ENCODE measurements at regions not wholly inside any gene's neighbourhood (a gene's known extent, or its start where the extent isn't known, plus 50 kb on each side); places are given as distances from the start of the nearest gene placed in this dataset.

DNA sequence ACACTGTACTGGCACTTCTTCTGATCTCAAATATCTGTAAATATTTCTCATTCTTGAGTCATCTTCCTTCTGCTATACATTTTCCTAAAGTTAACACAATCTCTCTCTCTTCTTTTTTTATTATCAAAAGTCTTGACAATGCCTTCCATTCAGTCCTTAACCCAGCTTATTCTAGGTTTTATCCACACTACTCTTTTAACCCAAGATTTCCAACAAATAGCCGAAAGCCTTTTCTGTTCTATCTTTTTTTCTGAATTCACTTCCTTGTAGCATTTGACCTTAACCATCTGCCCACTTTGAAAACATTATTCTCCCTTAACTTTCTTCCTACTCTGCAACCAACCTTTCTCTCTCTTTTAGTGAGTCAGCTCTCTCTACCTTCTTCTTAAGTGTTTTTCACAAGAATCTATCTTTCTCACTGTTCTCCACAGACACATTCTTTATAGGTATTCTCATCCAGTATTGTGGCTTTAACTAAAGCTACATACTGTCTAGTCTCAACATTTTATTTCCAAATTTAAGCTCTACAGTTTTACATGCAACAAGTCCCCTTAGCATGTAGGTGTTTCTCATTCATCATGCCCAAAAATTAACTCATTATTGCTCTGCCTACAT lies 915.6 kb downstream of the KCNMA1 start:
- no peaks in the 10 kb centered on the region for H3K4me1 ChIP-seq (ENCODE audit: control insufficient read depth in 2 of 2, insufficient read depth in 2 of 2, low read length in 1 of 2)
- H3K27ac ChIP-seq (ENCODE audit: low read depth in 2 of 2, low read length in 1 of 2) = no peak overlapping the region
- 85 to 88% methylated on average over 1 of the region's 1 CpG for WGBS, 2 donors
- H3K27me3 ChIP-seq (ENCODE audit: control insufficient read depth in 1 of 2, insufficient read depth in 2 of 2, low read length in 2 of 2) = no peaks in the 10 kb centered on the region
- no peaks in the 10 kb centered on the region for H3K36me3 ChIP-seq (ENCODE audit: control insufficient read depth in 2 of 2, insufficient read depth in 2 of 2, low read length in 1 of 2)
- H3K4me3 ChIP-seq (ENCODE audit: low read depth in 1 of 2, low read length in 2 of 2) = no peak overlapping the region
- H3K9me3 ChIP-seq (ENCODE audit: control insufficient read depth in 2 of 2, insufficient read depth in 1 of 2, low read depth in 1 of 2, low read length in 1 of 2) = no peaks in the 10 kb centered on the region

DNA sequence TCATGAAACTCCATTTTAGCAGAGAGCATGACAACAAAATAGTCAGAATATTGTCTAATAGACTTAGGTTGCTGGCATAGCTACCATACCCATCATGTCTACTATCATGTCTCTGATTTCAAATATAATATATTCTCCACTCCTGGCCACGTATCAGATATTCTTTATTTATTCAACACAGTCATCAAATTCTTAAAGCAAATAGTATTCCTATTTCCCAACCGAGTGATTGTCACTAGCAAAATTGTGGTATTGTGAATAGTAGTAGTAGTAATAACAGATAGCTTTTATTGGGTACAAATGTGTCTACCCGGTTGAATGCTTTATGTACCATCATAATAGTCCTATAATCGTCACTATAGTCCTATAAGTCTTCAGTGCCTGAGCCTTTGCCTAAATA lies 918.6 kb downstream of the KCNMA1 start:
- no peaks in the 10 kb centered on the region for H3K36me3 ChIP-seq (ENCODE audit: control insufficient read depth in 2 of 2, insufficient read depth in 2 of 2, low read length in 1 of 2)
- WGBS, 2 donors = 75 to 76% methylated on average over 4 of the region's 4 CpGs
- no peaks in the 10 kb centered on the region for H3K9me3 ChIP-seq (ENCODE audit: control insufficient read depth in 2 of 2, insufficient read depth in 1 of 2, low read depth in 1 of 2, low read length in 1 of 2)
- no peak overlapping the region for H3K4me3 ChIP-seq (ENCODE audit: low read depth in 1 of 2, low read length in 2 of 2)
- no peak overlapping the region for H3K27ac ChIP-seq (ENCODE audit: low read depth in 2 of 2, low read length in 1 of 2)
- no peaks in the 10 kb centered on the region for H3K27me3 ChIP-seq (ENCODE audit: control insufficient read depth in 1 of 2, insufficient read depth in 2 of 2, low read length in 2 of 2)
- no peaks in the 10 kb centered on the region for H3K4me1 ChIP-seq (ENCODE audit: control insufficient read depth in 2 of 2, insufficient read depth in 2 of 2, low read length in 1 of 2)

DNA sequence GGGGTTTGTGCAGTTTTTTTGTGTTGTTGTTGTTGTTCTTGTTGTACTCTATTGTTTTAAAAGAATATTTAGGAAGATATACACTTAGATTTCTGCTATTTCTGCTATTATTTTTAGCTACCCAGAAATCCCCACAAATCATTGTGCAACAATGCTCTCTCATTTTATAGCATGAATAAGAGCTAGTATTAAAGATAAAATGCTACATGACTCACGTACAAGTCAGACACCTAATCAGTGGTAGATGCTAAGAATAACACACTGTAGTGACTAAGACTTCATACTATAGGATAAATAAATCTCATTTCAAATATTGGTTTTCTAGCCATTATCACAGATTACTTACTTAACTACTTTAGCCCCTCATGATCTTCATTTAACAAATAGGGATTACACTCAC lies 920.5 kb downstream of the KCNMA1 start:
- Histone ChIP-seq H3K4me1 (ENCODE audit: control insufficient read depth in 2 of 2, insufficient read depth in 2 of 2, low read length in 1 of 2) (no peaks in the 10 kb centered on the region), H3K4me3 (ENCODE audit: low read depth in 1 of 2, low read length in 2 of 2) (no peak overlapping the region), H3K9me3 (ENCODE audit: control insufficient read depth in 2 of 2, insufficient read depth in 1 of 2, low read depth in 1 of 2, low read length in 1 of 2) (no peaks in the 10 kb centered on the region), H3K27ac (ENCODE audit: low read depth in 2 of 2, low read length in 1 of 2) (no peak overlapping the region), H3K27me3 (ENCODE audit: control insufficient read depth in 1 of 2, insufficient read depth in 2 of 2, low read length in 2 of 2) (no peaks in the 10 kb centered on the region), H3K36me3 (ENCODE audit: control insufficient read depth in 2 of 2, insufficient read depth in 2 of 2, low read length in 1 of 2) (no peaks in the 10 kb centered on the region)
- 38 to 56% methylated on average over 1 of the region's 1 CpG for WGBS, 2 donors

DNA sequence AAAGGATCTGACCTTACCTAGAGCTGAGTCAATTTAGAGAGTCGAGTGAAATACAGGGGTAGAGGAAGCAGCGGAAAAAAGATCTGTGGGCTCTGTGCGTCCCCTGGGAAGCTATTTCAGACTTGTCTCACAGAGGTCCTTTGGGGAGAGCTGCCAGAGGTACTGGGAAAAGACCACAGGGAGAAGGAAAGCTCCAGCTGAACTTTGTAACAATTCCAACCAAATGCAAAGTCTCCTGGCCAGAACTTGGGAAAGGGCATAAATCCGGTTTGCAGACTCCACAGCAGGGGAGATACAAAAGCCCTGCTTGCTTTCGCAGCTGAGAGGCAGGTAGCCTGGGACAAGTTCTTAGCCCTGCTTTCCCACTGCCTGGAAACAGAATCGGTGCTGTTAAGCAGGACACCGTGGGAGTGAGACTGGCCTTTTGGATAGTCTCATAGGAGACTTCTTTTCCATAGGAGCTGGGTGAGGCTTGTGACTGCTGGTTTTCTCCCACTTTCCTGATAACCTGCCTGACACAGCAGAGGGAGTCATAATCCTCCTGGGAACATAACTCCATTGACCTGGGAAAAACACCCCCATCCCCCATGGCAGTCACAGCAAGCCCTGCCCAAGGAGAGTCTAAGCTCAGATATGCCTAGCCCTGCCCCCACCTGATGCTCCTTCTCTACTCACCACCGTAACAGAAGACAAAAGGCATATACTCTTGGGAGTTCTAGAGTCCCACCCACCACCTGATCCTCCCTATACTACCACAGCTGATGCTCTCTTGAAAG lies 926.2 kb downstream of the KCNMA1 start:
- 76 to 80% methylated on average over 8 of the region's 8 CpGs for WGBS, 2 donors
- Histone ChIP-seq H3K27ac (ENCODE audit: low read depth in 2 of 2, low read length in 1 of 2) (no peak overlapping the region), H3K9me3 (ENCODE audit: control insufficient read depth in 2 of 2, insufficient read depth in 1 of 2, low read depth in 1 of 2, low read length in 1 of 2) (no peaks in the 10 kb centered on the region), H3K4me3 (ENCODE audit: low read depth in 1 of 2, low read length in 2 of 2) (no peak overlapping the region), H3K27me3 (ENCODE audit: control insufficient read depth in 1 of 2, insufficient read depth in 2 of 2, low read length in 2 of 2) (no peaks in the 10 kb centered on the region), H3K36me3 (ENCODE audit: control insufficient read depth in 2 of 2, insufficient read depth in 2 of 2, low read length in 1 of 2) (no peaks in the 10 kb centered on the region), H3K4me1 (ENCODE audit: control insufficient read depth in 2 of 2, insufficient read depth in 2 of 2, low read length in 1 of 2) (no peaks in the 10 kb centered on the region)

DNA sequence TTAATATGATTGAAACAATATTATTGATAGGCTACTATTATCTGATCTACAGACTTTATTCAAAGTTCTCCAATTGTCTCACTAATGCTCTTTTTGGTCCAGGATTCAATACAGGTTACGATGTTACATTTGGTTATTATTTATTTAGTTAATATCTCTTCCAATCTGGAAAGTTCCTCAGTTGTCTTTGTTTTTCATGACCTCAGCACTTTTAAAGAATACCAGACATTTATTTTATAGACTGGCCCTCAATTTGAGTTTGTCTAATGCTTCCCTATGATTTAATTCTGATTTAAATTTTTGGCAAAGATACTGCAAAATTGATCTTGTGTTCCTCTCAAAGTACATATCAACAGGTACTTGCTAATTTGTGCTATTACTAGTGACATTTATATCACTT lies 937.4 kb downstream of the KCNMA1 start:
- Histone ChIP-seq H3K4me3 (ENCODE audit: low read depth in 1 of 2, low read length in 2 of 2) (no peak overlapping the region), H3K27ac (ENCODE audit: low read depth in 2 of 2, low read length in 1 of 2) (no peak overlapping the region), H3K36me3 (ENCODE audit: control insufficient read depth in 2 of 2, insufficient read depth in 2 of 2, low read length in 1 of 2) (no peaks in the 10 kb centered on the region), H3K4me1 (ENCODE audit: control insufficient read depth in 2 of 2, insufficient read depth in 2 of 2, low read length in 1 of 2) (no peaks in the 10 kb centered on the region), H3K27me3 (ENCODE audit: control insufficient read depth in 1 of 2, insufficient read depth in 2 of 2, low read length in 2 of 2) (no peaks in the 10 kb centered on the region), H3K9me3 (ENCODE audit: control insufficient read depth in 2 of 2, insufficient read depth in 1 of 2, low read depth in 1 of 2, low read length in 1 of 2) (no peaks in the 10 kb centered on the region)
- WGBS, 2 donors = 95 to 98% methylated on average over 1 of the region's 1 CpG

DNA sequence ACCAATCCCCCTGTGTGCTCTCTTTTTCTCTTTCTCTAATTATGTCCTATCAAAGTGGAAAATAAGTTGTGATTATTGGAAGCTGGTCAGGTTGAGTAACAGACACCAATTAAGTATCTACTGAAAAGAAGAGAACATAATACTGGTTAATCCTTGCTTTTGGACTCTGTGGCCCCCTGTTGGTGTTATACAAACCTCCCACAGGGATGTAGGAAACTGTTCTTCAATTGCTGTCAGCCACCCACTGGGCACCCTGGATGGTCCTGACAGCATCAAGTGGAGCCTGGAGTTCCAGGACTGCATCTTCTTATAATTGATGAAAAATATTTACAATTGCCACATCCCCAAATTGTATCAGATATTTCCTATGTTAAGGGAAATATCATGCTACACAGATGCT lies 939.7 kb downstream of the KCNMA1 start:
- Histone ChIP-seq H3K27ac (ENCODE audit: low read depth in 2 of 2, low read length in 1 of 2) (no peak overlapping the region), H3K4me1 (ENCODE audit: control insufficient read depth in 2 of 2, insufficient read depth in 2 of 2, low read length in 1 of 2) (no peaks in the 10 kb centered on the region)

DNA sequence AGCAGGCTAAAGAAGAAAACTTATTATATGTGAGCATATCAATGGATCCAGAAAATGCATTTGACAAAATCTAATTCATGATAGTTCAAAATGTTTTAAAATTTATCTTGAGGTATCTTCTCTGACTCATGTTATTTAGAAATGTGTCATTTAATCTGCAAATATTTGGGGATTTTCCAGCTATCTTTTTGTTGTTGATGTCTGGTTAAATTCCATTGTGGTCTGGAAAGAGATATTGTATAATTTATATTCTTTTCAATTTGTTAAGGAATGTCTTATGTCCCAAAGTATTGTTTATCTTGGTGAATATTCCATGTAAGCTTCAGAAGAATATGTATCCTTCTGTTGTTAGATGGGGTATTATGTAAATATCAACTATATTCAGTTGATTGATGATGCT lies 942.5 kb downstream of the KCNMA1 start:
- no peak overlapping the region for H3K27ac ChIP-seq (ENCODE audit: low read depth in 2 of 2, low read length in 1 of 2)
- no peaks in the 10 kb centered on the region for H3K4me1 ChIP-seq (ENCODE audit: control insufficient read depth in 2 of 2, insufficient read depth in 2 of 2, low read length in 1 of 2)
- H3K4me3 ChIP-seq (ENCODE audit: low read depth in 1 of 2, low read length in 2 of 2) = no peak overlapping the region
- no peaks in the 10 kb centered on the region for H3K9me3 ChIP-seq (ENCODE audit: control insufficient read depth in 2 of 2, insufficient read depth in 1 of 2, low read depth in 1 of 2, low read length in 1 of 2)
- no peaks in the 10 kb centered on the region for H3K27me3 ChIP-seq (ENCODE audit: control insufficient read depth in 1 of 2, insufficient read depth in 2 of 2, low read length in 2 of 2)
- H3K36me3 ChIP-seq (ENCODE audit: control insufficient read depth in 2 of 2, insufficient read depth in 2 of 2, low read length in 1 of 2) = no peaks in the 10 kb centered on the region

More for the DNA sequence above, 939.7 kb downstream of the KCNMA1 start:
- no peaks in the 10 kb centered on the region for H3K9me3 ChIP-seq (ENCODE audit: control insufficient read depth in 2 of 2, insufficient read depth in 1 of 2, low read depth in 1 of 2, low read length in 1 of 2)
- H3K36me3 ChIP-seq (ENCODE audit: control insufficient read depth in 2 of 2, insufficient read depth in 2 of 2, low read length in 1 of 2) = no peaks in the 10 kb centered on the region
- no peak overlapping the region for H3K4me3 ChIP-seq (ENCODE audit: low read depth in 1 of 2, low read length in 2 of 2)
- H3K27me3 ChIP-seq (ENCODE audit: control insufficient read depth in 1 of 2, insufficient read depth in 2 of 2, low read length in 2 of 2) = no peaks in the 10 kb centered on the region

DNA sequence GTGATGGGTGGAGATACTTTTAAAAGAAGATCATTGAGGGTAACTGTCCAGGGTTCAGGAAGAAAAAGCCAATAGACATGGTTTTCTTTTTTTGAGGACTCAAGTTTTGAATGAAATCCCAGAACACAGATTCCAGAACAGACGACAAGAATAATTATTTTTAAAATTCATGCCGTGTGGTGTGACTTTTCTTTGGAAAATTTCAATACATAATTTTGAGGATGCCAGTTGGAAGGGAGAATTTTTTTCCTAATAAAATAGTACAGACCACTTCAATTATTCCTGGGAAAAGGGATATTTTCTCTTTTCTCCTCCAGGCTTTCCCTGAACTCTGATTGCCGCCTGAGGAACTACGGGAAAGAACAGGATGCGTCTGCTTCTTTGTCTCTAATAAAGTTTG lies 951.4 kb downstream of the KCNMA1 start:
- WGBS, 2 donors = 78 to 86% methylated on average over 5 of the region's 5 CpGs
- H3K27me3 ChIP-seq (ENCODE audit: control insufficient read depth in 1 of 2, insufficient read depth in 2 of 2, low read length in 2 of 2) = no peaks in the 10 kb centered on the region

DNA sequence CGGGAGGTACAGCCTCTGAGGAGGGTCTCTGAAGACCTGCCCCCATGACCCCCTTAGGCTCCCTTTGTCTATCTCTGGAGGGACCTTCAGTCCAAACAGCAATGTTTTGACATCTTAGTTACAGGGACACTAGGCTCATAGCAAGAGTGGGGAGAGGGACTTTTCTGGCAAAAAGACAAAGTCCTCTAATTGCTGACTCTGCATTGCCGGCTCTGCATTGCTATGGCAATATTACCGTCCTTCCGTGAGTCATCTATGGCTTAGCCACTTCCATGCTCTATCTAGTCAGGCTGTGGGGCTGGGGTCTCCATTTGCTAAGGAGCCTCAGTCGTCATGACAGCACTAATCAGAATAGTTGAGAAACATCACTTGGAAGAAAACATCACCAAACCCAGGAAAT lies 952.6 kb downstream of the KCNMA1 start:
- Histone ChIP-seq H3K4me3 (ENCODE audit: low read depth in 1 of 2, low read length in 2 of 2) (no peak overlapping the region), H3K36me3 (ENCODE audit: control insufficient read depth in 2 of 2, insufficient read depth in 2 of 2, low read length in 1 of 2) (no peaks in the 10 kb centered on the region), H3K9me3 (ENCODE audit: control insufficient read depth in 2 of 2, insufficient read depth in 1 of 2, low read depth in 1 of 2, low read length in 1 of 2) (no peaks in the 10 kb centered on the region), H3K27me3 (ENCODE audit: control insufficient read depth in 1 of 2, insufficient read depth in 2 of 2, low read length in 2 of 2) (no peaks in the 10 kb centered on the region), H3K27ac (ENCODE audit: low read depth in 2 of 2, low read length in 1 of 2) (no peak overlapping the region), H3K4me1 (ENCODE audit: control insufficient read depth in 2 of 2, insufficient read depth in 2 of 2, low read length in 1 of 2) (no peaks in the 10 kb centered on the region)
- 83 to 90% methylated on average over 5 of the region's 5 CpGs for WGBS, 2 donors

More for the DNA sequence above, 951.4 kb downstream of the KCNMA1 start:
- no peaks in the 10 kb centered on the region for H3K36me3 ChIP-seq (ENCODE audit: control insufficient read depth in 2 of 2, insufficient read depth in 2 of 2, low read length in 1 of 2)
- H3K9me3 ChIP-seq (ENCODE audit: control insufficient read depth in 2 of 2, insufficient read depth in 1 of 2, low read depth in 1 of 2, low read length in 1 of 2) = no peaks in the 10 kb centered on the region
- H3K4me3 ChIP-seq (ENCODE audit: low read depth in 1 of 2, low read length in 2 of 2) = no peak overlapping the region
- H3K27ac ChIP-seq (ENCODE audit: low read depth in 2 of 2, low read length in 1 of 2) = no peak overlapping the region
- no peaks in the 10 kb centered on the region for H3K4me1 ChIP-seq (ENCODE audit: control insufficient read depth in 2 of 2, insufficient read depth in 2 of 2, low read length in 1 of 2)

DNA sequence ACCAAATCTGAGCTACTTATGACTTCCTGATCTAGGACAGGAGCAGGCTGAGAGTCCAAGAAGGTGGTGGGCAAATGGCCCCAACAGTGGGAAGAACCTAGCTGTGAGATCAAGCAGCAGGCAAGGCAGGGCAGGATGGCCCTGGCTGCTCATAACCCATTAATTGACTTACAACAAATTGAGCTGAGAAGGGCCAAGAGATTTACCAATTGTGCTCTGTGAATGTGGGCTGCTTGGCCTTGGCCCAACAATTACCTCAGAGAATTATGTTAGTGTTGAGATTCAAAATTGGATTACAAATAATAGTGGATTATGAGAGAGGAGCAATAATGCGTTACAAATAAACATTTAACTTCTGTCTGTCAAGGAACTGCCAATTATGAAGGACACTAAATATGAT lies 956.5 kb downstream of the KCNMA1 start:
- WGBS, 2 donors = 47 to 65% methylated on average over 1 of the region's 1 CpG
- H3K4me3 ChIP-seq (ENCODE audit: low read depth in 1 of 2, low read length in 2 of 2) = no peak overlapping the region
- H3K27me3 ChIP-seq (ENCODE audit: control insufficient read depth in 1 of 2, insufficient read depth in 2 of 2, low read length in 2 of 2) = no peaks in the 10 kb centered on the region
- no peaks in the 10 kb centered on the region for H3K36me3 ChIP-seq (ENCODE audit: control insufficient read depth in 2 of 2, insufficient read depth in 2 of 2, low read length in 1 of 2)
- H3K9me3 ChIP-seq (ENCODE audit: control insufficient read depth in 2 of 2, insufficient read depth in 1 of 2, low read depth in 1 of 2, low read length in 1 of 2) = no peaks in the 10 kb centered on the region
- H3K4me1 ChIP-seq (ENCODE audit: control insufficient read depth in 2 of 2, insufficient read depth in 2 of 2, low read length in 1 of 2) = peaks cover 0 to under 1% of the 10 kb centered on the region in 2 donors
- no peak overlapping the region for H3K27ac ChIP-seq (ENCODE audit: low read depth in 2 of 2, low read length in 1 of 2)
